GM23338 (cell line): ENCODE measurements at regions not wholly inside any gene's neighbourhood (a gene's known extent, or its start where the extent isn't known, plus 50 kb on each side); places are given as distances from the start of the nearest gene placed in this dataset.

Experiments used
- CREB1 ChIP-seq: fragments of 250-450 bp; sonication (Bioruptor Pico); IDR thresholded peaks from 2 replicates; pipeline ENCODE4 v1.5.0; 2020; ENCODE audit warnings: low read depth, mild to moderate bottlenecking, moderate library complexity
- EZH2 ChIP-seq: fragments of 200-600 bp; sonication (generic); IDR thresholded peaks from one replicate; pipeline ENCODE4 v1.8.0; 2017; ENCODE audit warnings: antibody characterized with exemption, mild to moderate bottlenecking, low read depth; ENCODE audit not compliant: unreplicated experiment
- EZH2phosphoT487 ChIP-seq: fragments of 200-600 bp; sonication (generic); IDR thresholded peaks from one replicate; pipeline ENCODE4 v1.8.1; 2018; ENCODE audit warnings: antibody characterized with exemption; ENCODE audit not compliant: unreplicated experiment
- NANOG ChIP-seq: IDR thresholded peaks from 2 replicates; pipeline ENCODE4 v1.6.1; 2016; ENCODE audit warnings: antibody characterized with exemption, borderline replicate concordance
- POLR2AphosphoS5 ChIP-seq: IDR thresholded peaks from 2 replicates; pipeline ENCODE4 v1.6.1; 2016; ENCODE audit warnings: antibody characterized with exemption, low read depth
- STAT1 ChIP-seq: IDR thresholded peaks from one replicate; pipeline ENCODE4 v1.6.1; 2016; ENCODE audit warnings: antibody characterized with exemption; ENCODE audit not compliant: unreplicated experiment
- ZNF114 ChIP-seq: fragments of 250-450 bp; sonication (Bioruptor Pico); IDR thresholded peaks from 2 replicates; pipeline ENCODE4 v1.5.0; 2020; ENCODE audit warnings: mild to moderate bottlenecking, moderate library complexity
- ZNF331 ChIP-seq: fragments of 250-450 bp; sonication (Bioruptor Pico); IDR thresholded peaks from 2 replicates; pipeline ENCODE4 v1.5.0; 2020; ENCODE audit warnings: low read depth, mild to moderate bottlenecking, moderate library complexity
- TF ChIP-seq, protein P1 (sequence below), 2 experiments: fragments of 200-600 bp in 1 of 2; sonication (generic) in 1 of 2; conservative IDR thresholded peaks; 2 replicates each; pipeline versions ENCODE4 v1.5.1 to v1.6.1; 2016 to 2017; ENCODE audit warnings: antibody characterized with exemption in 2 of 2, low read depth in 2 of 2, mild to moderate bottlenecking in 2 of 2, moderate library complexity in 1 of 2
- TF ChIP-seq, protein P2 (sequence below): IDR thresholded peaks from one replicate; pipeline ENCODE4 v1.6.1; 2018; ENCODE audit warnings: antibody characterized with exemption; ENCODE audit not compliant: unreplicated experiment

DNA sequence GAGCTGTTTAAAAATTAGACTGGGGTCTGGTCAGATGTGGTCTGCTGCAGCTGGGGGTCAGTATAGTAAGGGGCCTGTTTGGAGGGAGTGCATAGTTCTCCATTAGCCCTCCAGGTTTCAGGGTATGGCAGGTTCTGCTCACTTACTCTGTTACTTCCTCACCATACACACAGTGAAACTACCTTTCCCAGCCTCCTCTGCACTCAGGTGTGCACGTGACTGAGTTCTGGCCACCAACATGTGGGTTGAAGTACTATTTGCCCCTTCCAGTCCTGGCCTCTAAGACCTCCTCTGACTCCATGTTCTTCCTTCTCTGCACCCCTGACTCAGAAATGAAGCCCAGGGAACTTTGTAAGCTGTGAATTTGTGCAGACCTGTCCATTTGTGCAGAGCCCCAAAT is 190.5 kb upstream of the CLINT1 start:
- no peak for TF ChIP-seq EZH2
- TF ChIP-seq ZNF114 (CRISPR knock-in tag): no peak
- no peak for TF ChIP-seq POLR2AphosphoS5
- TF ChIP-seq, protein P1, sequence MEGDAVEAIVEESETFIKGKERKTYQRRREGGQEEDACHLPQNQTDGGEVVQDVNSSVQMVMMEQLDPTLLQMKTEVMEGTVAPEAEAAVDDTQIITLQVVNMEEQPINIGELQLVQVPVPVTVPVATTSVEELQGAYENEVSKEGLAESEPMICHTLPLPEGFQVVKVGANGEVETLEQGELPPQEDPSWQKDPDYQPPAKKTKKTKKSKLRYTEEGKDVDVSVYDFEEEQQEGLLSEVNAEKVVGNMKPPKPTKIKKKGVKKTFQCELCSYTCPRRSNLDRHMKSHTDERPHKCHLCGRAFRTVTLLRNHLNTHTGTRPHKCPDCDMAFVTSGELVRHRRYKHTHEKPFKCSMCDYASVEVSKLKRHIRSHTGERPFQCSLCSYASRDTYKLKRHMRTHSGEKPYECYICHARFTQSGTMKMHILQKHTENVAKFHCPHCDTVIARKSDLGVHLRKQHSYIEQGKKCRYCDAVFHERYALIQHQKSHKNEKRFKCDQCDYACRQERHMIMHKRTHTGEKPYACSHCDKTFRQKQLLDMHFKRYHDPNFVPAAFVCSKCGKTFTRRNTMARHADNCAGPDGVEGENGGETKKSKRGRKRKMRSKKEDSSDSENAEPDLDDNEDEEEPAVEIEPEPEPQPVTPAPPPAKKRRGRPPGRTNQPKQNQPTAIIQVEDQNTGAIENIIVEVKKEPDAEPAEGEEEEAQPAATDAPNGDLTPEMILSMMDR (conservative IDR thresholded peaks at IDR 0.05; ENCODE audit: low read depth in 2 of 2): no peak
- no peak for TF ChIP-seq CREB1 (CRISPR knock-in tag)
- TF ChIP-seq EZH2phosphoT487: no peak
- TF ChIP-seq STAT1: no peak
- no peak for TF ChIP-seq NANOG
- TF ChIP-seq, protein P2, sequence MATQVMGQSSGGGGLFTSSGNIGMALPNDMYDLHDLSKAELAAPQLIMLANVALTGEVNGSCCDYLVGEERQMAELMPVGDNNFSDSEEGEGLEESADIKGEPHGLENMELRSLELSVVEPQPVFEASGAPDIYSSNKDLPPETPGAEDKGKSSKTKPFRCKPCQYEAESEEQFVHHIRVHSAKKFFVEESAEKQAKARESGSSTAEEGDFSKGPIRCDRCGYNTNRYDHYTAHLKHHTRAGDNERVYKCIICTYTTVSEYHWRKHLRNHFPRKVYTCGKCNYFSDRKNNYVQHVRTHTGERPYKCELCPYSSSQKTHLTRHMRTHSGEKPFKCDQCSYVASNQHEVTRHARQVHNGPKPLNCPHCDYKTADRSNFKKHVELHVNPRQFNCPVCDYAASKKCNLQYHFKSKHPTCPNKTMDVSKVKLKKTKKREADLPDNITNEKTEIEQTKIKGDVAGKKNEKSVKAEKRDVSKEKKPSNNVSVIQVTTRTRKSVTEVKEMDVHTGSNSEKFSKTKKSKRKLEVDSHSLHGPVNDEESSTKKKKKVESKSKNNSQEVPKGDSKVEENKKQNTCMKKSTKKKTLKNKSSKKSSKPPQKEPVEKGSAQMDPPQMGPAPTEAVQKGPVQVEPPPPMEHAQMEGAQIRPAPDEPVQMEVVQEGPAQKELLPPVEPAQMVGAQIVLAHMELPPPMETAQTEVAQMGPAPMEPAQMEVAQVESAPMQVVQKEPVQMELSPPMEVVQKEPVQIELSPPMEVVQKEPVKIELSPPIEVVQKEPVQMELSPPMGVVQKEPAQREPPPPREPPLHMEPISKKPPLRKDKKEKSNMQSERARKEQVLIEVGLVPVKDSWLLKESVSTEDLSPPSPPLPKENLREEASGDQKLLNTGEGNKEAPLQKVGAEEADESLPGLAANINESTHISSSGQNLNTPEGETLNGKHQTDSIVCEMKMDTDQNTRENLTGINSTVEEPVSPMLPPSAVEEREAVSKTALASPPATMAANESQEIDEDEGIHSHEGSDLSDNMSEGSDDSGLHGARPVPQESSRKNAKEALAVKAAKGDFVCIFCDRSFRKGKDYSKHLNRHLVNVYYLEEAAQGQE: no peak
- TF ChIP-seq ZNF331 (CRISPR knock-in tag): no peak
